HG03432 (cell line): ENCODE measurements at regions not wholly inside any gene's neighbourhood (a gene's known extent, or its start where the extent isn't known, plus 50 kb on each side); places are given as distances from the start of the nearest gene placed in this dataset.
A peak's percentile ranks its signal among the peaks of the same experiment; 100 is the strongest.

Experiments
- ATAC-seq: cut with Tn5 transposase; IDR thresholded peaks from one replicate; pipeline ENCODE4 v1.9.1; 2021; ENCODE audit warnings: mild to moderate bottlenecking, moderate library complexity; ENCODE audit not compliant: unreplicated experiment

DNA sequence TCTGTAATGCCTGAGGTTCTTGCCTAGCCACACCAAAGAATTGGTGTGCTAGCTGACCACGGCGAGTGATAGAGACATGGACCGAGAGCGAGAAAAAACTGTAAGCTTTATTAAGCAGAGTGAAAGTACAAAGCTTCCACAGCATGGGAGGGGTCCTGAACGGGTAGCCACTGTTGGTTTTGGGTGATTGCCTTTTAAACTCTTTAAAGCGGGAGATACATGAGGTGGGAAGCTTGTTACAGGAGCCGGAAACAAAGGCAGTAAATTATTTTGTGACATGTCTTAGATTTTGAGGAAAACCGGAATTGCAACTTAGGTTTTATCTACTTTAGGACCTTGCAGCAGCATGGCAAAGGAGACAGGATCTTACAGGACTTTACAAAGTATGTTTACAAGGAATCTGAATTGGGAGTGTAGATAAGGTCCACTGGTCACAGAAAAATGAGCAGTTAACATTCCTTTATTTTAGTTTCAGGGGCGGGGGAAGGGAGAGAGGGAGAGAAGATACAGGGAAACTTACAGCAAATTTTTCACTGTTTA is 252.7 kb upstream of the MBL2 start:
- ATAC-seq: peak; percentile 56

DNA sequence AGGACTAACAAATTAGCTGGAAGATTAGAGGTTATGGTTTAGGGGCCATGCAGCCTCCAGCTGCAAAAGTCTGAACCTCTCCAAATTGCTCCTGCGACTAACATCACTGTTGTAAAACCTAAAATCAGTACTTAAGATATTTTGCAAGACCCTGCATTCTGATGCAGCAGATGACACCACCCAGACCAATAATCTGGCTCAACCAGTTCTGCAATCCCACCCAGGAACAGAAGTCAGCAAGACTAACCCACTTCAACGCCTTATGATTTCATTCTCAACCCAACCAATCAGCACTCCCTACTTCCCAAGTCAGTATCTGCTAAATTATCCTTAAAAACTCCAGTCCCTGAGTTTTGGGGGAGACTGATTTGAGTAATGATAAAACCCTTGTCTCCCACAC is 250.8 kb upstream of the MBL2 start:
- ATAC-seq: no peak

DNA sequence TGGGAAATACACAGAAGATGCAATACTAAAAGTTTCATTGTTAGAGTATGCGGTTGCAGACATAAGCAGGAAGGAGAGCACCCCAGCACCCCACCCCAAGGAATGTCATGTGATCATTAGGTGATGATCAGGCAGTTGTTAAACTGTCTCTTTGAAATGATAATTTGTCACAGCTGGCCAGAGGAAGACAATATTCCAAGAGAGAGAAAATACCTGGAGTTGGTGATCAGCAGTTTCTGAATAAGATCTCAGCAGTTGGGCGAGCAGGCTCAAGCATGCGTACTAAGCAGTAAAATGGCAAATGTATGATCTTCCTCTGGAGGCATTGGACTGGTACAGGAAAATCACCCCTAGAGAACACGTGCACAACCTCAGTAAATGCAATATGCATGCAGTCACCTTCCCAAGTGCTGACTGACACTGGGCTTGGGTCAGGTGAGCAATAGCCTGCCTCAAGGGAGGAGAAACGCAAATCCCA is 250.1 kb upstream of the MBL2 start:
- ATAC-seq: no peak

GRCh38 chr10:53013201-53013810 is 240.7 kb upstream of the MBL2 start:
- peak; percentile 74 for ATAC-seq

DNA sequence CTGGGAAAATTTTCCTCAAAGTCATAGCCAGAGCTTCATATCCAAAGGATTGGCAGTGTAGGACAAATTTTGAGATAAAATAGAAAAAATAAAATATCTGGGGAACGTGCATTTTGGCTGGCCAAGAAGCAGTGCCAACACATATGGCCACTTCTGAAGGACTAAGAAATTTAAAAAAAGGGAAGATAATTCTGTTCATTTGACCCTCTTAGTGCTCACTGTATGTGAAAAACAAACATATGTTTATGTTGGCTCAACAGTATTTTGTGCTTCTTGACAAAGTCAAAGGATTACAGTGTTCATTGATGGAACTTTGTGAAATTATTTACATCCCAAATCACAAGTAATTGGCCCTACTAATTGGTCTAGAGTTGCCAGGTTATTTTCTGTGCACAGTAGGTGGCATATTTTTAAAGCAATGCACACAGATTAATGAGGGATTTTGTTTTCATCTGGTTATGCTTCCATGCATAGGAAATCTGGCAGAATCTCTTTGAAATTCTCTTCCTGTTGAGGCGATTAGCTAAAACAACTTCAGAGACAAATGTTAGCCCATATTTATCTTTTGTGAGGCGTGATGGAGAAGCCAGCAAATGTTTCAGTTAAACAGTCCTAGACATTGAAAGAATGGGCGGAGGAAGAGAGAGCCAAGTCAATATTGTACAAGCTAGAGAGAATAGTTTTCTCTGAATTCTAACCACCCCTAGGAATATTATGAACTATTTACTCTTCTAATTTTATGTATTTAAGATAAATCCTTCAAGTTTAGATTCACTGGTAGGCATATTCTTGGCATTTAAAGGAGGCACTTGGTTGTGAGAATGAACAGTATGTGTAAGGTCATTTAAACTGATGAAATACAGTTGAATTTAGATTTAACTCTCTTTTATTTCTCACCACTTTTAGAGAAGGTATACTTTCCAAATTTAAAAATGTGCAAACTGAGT is 237.7 kb upstream of the MBL2 start:
- ATAC-seq: no peak

DNA sequence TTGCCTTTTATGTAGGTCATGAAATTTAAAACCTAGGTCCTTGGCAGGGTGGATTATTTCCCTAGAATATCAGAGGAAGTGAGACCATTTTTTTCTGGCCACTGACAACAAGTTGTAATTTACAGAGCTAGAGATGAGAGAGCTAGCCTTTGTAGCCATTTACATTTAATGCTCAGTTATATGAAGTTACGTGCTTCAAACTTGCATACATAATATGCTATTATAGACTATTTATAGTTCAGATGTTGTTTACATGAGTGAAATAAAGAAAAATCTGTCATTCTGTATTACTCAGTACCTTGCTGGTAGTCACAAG is 234.9 kb upstream of the MBL2 start:
- no peak for ATAC-seq

DNA sequence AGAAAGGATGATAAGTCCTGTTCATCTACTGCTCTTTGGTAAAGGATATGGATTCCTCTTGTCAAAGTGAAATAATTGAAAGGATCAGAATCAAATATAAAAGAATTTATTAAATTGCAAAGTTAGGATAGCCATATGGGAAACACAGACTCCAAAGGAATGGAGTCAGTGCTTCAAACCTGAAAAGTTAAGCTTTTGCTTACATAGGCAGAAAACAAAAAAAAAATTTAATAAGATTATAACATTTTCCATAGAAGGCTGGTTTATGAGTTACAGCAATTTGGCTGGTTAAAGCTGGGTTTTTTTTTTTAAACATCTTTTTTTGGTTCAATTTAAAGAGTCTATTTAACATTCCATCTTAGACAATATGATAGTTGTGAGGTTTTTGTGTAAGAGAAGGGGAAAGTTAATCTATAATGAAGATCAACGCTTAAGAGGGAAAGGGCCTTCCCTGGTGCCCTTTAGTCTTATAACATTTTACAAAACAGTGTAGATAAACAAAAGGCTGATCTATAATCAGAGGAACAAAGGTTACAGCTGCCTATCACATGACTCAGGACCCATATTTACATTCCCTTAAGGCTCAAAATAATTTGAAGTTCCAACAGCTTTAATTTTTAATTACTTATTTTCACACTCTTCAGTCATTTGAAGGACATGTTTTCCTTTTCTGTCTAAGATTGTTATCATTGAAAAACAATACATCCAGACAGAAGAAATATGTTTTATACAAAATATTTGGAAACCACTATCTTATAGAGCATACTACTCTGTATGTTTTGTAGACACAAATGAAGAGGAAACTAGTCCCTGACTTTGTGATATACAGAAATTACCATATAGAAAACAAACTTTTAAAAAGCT is 234.3 kb upstream of the MBL2 start:
- ATAC-seq: no peak

DNA sequence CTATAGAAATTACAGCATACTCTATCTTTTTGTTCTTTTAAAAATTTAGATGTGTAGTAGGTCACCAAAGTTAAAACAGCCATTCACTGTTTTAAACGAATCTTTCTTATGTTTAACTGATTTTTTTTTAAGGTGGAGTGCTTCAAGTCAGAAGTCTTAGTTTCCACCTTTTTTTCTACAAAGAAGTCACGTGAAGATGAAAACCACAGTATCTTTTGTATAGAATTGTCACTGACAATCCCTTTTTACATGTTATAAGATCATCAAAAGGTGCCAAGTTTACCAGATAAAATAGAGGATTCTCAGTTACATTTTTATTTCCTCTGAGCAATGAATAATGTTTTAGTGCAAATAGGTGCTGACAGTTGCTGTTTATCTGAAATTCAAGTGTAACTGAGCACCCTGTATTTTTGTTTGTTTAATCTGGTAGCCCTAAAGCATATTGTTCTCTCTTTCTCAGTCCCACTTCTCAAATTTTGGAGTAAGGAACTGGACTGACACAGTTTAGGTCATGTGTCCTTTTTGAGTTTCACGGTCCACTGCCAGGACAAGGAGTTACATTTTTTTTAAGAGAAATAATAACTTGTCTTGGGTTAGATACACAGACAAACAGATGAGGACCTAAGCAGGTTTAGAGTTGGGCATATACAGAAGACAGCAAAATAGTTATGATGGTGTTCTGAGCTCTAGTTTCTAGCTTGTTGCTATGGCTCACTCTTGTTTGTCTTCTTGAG is 233.2 kb upstream of the MBL2 start:
- ATAC-seq: no peak

DNA sequence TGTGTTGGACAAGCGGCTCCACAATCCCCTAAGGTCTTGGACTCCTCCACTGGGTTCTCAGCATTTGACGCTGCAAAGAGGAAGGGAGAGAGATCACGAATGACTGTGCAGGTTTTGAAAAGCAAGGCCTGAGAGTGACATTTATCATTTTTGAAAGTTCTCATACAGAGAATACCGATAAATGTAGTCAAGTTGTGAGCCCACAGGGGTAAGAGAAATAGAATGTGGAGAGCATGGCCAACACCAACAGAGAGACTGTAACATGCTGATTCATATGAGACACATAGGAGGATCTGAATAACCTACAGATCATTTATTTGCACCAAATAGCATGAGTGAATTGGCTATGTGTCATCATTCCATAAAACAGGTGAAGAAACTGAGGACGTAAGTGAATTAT is 230.5 kb upstream of the MBL2 start:
- peak; percentile 65 for ATAC-seq

GRCh38 chr10:52999681-53000080 is 227.1 kb upstream of the MBL2 start:
- no peak for ATAC-seq

DNA sequence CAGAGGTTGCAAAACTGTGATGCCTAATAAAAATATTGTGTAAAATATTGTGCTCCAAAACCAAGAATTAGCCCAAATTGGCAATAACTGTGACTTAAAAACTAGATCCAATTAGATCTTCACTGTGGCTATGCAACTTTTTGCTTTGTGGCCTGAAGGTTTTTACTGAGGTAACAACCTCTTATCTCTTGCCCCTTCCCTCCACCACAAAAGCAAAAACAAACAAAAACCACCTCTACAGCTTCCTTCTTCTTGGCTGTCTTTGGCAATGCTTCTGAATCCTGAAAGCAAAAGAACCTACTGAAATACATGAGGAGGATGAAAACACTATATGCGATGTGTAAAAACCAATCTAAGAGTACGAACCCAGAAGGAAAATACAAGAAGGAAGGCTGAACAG is 226.7 kb upstream of the MBL2 start:
- no peak for ATAC-seq

GRCh38 chr10:52997007-52997406 is 224.4 kb upstream of the MBL2 start:
- no peak for ATAC-seq

DNA sequence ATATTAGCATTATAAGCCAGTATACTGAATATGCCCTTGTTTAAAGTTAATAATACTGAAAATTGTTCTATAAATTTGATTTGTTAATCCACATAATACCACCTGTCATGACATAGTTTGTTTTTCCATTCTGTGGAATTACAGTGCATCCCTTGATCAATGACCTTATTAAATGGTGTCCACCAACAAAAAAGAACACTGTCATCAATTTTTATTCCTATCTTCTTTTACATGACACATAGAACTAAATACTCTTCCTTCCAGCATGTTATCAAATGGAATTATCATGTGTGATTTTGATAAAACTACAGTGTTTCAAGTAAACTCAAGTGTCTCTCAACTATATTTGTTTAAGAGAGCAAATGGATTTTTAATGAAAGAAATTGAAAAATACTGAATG is 221.8 kb upstream of the MBL2 start:
- ATAC-seq: no peak

- ATAC-seq: peak; percentile 52
Measured at GRCh38 chr10:52993109-52993508, 220.5 kb upstream of the MBL2 start.

DNA sequence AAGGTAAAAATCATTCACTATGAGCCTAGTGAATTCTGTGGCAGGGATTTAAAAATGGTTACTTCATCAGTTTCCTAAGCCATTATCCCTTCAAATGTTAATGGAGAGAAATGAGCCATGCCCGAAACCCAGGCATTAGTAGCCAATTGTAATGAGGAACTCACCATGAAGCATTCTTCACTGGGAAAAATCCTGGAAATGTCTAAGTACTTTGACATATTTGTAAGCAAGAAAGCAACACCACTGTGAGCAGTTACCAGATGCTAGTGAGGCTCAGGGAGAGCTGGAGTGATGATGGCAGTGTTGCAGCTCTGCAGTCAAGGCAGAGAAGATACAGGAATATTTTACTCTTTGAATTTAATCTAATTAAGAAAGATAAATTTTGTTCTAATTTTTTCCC is 220.0 kb upstream of the MBL2 start:
- ATAC-seq: no peak

DNA sequence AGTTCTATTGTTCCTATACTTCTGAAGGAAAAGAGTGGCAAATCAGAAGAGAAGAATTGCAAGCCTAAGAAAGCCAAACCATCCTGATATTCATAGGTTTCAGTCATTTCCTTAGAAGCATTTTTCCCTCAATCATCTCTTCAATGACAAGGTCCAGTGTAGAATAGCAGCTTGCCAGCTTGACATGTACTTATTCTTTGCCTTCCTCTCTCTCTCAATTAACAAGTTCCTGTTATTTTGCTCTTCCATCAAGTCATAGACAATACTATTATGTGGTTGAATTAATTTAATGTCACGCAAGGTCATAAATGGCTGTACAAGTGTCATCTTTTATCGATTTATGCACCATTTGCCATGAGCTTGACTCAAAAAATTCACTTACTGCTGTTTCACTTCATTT is 216.3 kb upstream of the MBL2 start:
- ATAC-seq: no peak

- ATAC-seq: no peak
Measured at GRCh38 chr10:52986125-52986524, 213.5 kb upstream of the MBL2 start.

GRCh38 chr10:52984169-52984568 is 211.6 kb upstream of the MBL2 start:
- ATAC-seq: no peak

DNA sequence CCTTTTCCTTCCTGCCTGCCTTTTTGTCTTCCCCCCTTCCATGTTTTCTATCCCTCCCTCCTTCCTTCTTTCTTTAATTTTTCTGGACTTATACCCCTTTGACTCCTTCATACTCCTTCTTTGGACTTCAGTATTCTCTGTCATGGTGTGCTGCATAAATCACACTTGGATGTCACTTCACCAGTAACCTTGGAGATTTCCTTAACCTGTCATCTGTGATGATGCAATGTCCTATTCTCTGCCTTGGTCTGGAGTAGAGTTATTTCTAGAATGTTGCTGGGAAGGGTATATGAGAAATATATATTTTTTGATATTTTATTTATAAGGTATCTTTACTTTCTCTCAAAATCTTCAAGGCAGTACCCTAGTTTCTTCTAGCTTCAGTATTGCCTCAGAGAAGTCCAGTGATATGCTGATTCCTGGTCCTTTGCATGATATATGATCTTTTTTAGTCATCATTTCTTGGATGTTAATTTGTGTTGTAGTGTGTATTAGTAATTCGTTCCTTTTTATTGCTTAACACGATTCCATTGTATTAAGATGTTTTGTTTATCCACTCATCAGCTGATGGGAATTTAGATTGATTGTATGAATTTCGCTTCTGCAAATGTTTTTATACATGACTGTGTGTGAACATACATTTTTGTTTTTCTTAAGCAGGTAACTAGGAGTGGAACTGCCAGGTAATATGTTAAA is 206.9 kb upstream of the MBL2 start:
- no peak for ATAC-seq

GRCh38 chr10:52977581-52977980 is 205.0 kb upstream of the MBL2 start:
- no peak for ATAC-seq
